ENCODE measurements at regions not wholly inside any gene's neighbourhood (a gene's known extent, or its start where the extent isn't known, plus 50 kb on each side); places are given as distances from the start of the nearest gene placed in this dataset.

GRCh38 chr17:52357854-52358253 is 199.3 kb upstream of the CA10 start:
- no peak for DNase-seq (ENCODE audit: low read depth, low spot score)
- ATAC-seq, result no peak
- TF ChIP-seq REST (IDR thresholded peaks at IDR 0.05; ENCODE audit: insufficient read depth in 1 of 2, low read depth in 2 of 2, low read length in 1 of 2), result no peak
- TF ChIP-seq POLR2AphosphoS5 (IDR thresholded peaks at IDR 0.05; ENCODE audit: low read depth, low read length), result no peak
- TF ChIP-seq SIN3A (IDR thresholded peaks at IDR 0.05; ENCODE audit: borderline replicate concordance, insufficient read depth, low read depth, low read length), result no peak
- no peak for TF ChIP-seq CTCF (IDR thresholded peaks at IDR 0.05)
- TF ChIP-seq TCF7L2 (IDR thresholded peaks at IDR 0.05; ENCODE audit: low read depth, low read length), result no peak
- CTCF ChIA-PET, result no interaction called here
- intact Hi-C loops (cut with micrococcal nuclease; ENCODE audit: unreplicated experiment) (no loop called here), in situ Hi-C loops (cut with HindIII; ENCODE audit: low pct_unique_long_range_greater_than_20kb, low sequenced_read_pairs) (no loop called here)
- Histone ChIP-seq H3K4me3 (ENCODE audit: low read depth in 2 of 2, low read length in 2 of 2) (no peak overlapping the region), H3K27ac (ENCODE audit: low read length) (no peak overlapping the region), H3K9me3 (ENCODE audit: control insufficient read depth, insufficient read depth, low read depth, low read length) (peaks cover 12% of the 10 kb centered on the region), H3K4me1 (ENCODE audit: control insufficient read depth, insufficient read depth, low read length) (no peaks in the 10 kb centered on the region), H3K36me3 (ENCODE audit: control insufficient read depth, insufficient read depth, low read length) (no peaks in the 10 kb centered on the region), H3K27me3 (ENCODE audit: control insufficient read depth, insufficient read depth, low read length) (no peaks in the 10 kb centered on the region)
- no TSS peak for BruUV-seq (replicated peaks)
- POLR2A ChIA-PET, result no interaction called here

- Histone ChIP-seq H3K36me3 (ENCODE audit: control insufficient read depth, insufficient read depth, low read length) (no peaks in the 10 kb centered on the region), H3K4me1 (ENCODE audit: control insufficient read depth, insufficient read depth, low read length) (no peaks in the 10 kb centered on the region), H3K27ac (ENCODE audit: low read length) (no peak overlapping the region), H3K27me3 (ENCODE audit: control insufficient read depth, insufficient read depth, low read length) (no peaks in the 10 kb centered on the region), H3K4me3 (ENCODE audit: low read depth in 2 of 2, low read length in 2 of 2) (no peak overlapping the region), H3K9me3 (ENCODE audit: control insufficient read depth, insufficient read depth, low read depth, low read length) (no peaks in the 10 kb centered on the region)
- ChIA-PET POLR2A (no interaction called here), CTCF (no interaction called here)
- no TSS peak for BruUV-seq (replicated peaks)
- ATAC-seq (no peak), DNase-seq (ENCODE audit: low read depth, low spot score) (no peak)
- intact Hi-C loops (cut with micrococcal nuclease; ENCODE audit: unreplicated experiment) (no loop called here), in situ Hi-C loops (cut with HindIII; ENCODE audit: low pct_unique_long_range_greater_than_20kb, low sequenced_read_pairs) (no loop called here)
- TF ChIP-seq SIN3A (IDR thresholded peaks at IDR 0.05; ENCODE audit: borderline replicate concordance, insufficient read depth, low read depth, low read length), result no peak
- TF ChIP-seq REST (IDR thresholded peaks at IDR 0.05; ENCODE audit: insufficient read depth in 1 of 2, low read depth in 2 of 2, low read length in 1 of 2), result no peak
- no peak for TF ChIP-seq POLR2AphosphoS5 (IDR thresholded peaks at IDR 0.05; ENCODE audit: low read depth, low read length)
- TF ChIP-seq TCF7L2 (IDR thresholded peaks at IDR 0.05; ENCODE audit: low read depth, low read length), result no peak
- no peak for TF ChIP-seq CTCF (IDR thresholded peaks at IDR 0.05)
These were observed 178.3 kb upstream of the CA10 start for GRCh38 chr17:52336796-52337195.

Measured in Panc1 (cell line).